GM12878 (cell line): ENCODE measurements at regions not wholly inside any gene's neighbourhood (a gene's known extent, or its start where the extent isn't known, plus 50 kb on each side); places are given as distances from the start of the nearest gene placed in this dataset.

Experiments
- ATAC-seq: fragments of 200-7000 bp; cut with Tn5 transposase; 3 replicates; pipeline ENCODE4 v1.9.1; 2020; ENCODE audit warnings: mild to moderate bottlenecking, moderate library complexity
- BruUV-seq: library from RNA; stranded (reverse); fragments of 400-500 nt; replicated peaks from 2 replicates; lab custom pipeline; 2021; lab: Mats Ljungman, UMichigan
- CTCF ChIA-PET: fragments of 300-600 bp; sonication (Branson Sonifier 250); formaldehyde crosslinking; extraction: SDS; loops from one replicate; lab custom pipeline; 2021; ENCODE audit warnings: inconsistent platforms; lab: Yijun Ruan, JAX
- POLR2A ChIA-PET: fragments of 350-600 bp; formaldehyde crosslinking; extraction: SDS; loops from one replicate; lab custom pipeline; 2021; ENCODE audit warnings: inconsistent platforms; lab: Charles Lee
- RAD21 ChIA-PET: fragments of 300-600 bp; sonication (Branson Sonifier 250); formaldehyde crosslinking; loops from one replicate; lab custom pipeline; 2023; ENCODE audit warnings: antibody characterized with exemption; ENCODE audit not compliant: unreplicated experiment; lab: Charles Lee
- SMC1A ChIA-PET: fragments of 300-600 bp; sonication (Branson Sonifier 250); formaldehyde crosslinking; loops from one replicate; lab custom pipeline; 2023; ENCODE audit not compliant: unreplicated experiment, uncharacterized antibody; lab: Charles Lee
- DNase-seq: peaks from one replicate; pipeline ENCODE4 v3.0.0-alpha.2; 2011; ENCODE audit warnings: low read depth, low spot score
- FAIRE-seq: peaks from 3 replicates; lab custom pipeline; 2011; peaks lifted over from hg19 to GRCh38; lab: Jason Lieb, UNC
- H2AFZ ChIP-seq: 2 replicates; pipeline ENCODE4 v1.6.0; 2011; ENCODE audit warnings: low read depth, low read length, control low read depth; ENCODE audit not compliant: control insufficient read depth
- H3K27ac ChIP-seq: 2 replicates; pipeline ENCODE4 v1.5.1; 2011; ENCODE audit warnings: control low read depth; ENCODE audit not compliant: control insufficient read depth, insufficient read depth
- H3K27me3 ChIP-seq, 2 experiments: replicated peaks in 1 of 2; 2 replicates each; pipeline versions ENCODE4 v1.6.0 to v1.6.1; 2011; ENCODE audit warnings: low read length in 1 of 2; ENCODE audit not compliant: control insufficient read depth in 2 of 2, insufficient read depth in 2 of 2
- H3K36me3 ChIP-seq, 2 experiments: 2 replicates each; pipeline ENCODE4 v1.5.1; 2011; ENCODE audit warnings: low read length in 1 of 2; ENCODE audit not compliant: control insufficient read depth in 2 of 2, insufficient read depth in 2 of 2
- H3K4me1 ChIP-seq: 2 replicates; pipeline ENCODE4 v1.6.1; 2011; ENCODE audit warnings: mild to moderate bottlenecking, low read length, moderate library complexity, mixed read lengths; ENCODE audit not compliant: control insufficient read depth, insufficient read depth
- H3K4me2 ChIP-seq: 2 replicates; pipeline ENCODE4 v1.6.0; 2011; ENCODE audit warnings: control low read depth; ENCODE audit not compliant: control insufficient read depth, insufficient read depth
- H3K4me3 ChIP-seq: fragments of 200-600 bp; sonication (generic); 2 replicates; pipeline ENCODE4 v1.5.1; 2016
- H3K79me2 ChIP-seq: 2 replicates; pipeline ENCODE4 v1.6.0; 2011; ENCODE audit warnings: low read length; ENCODE audit not compliant: control insufficient read depth, insufficient read depth
- H3K9ac ChIP-seq: 2 replicates; pipeline ENCODE4 v1.8.0; 2011; ENCODE audit warnings: low read length, control low read depth, mixed read lengths; ENCODE audit not compliant: control insufficient read depth, insufficient read depth
- H3K9me3 ChIP-seq: replicated peaks from 3 replicates; pipeline ENCODE4 v1.5.1; 2011; ENCODE audit warnings: mild to moderate bottlenecking, low read length; ENCODE audit not compliant: control insufficient read depth, insufficient read depth
- H4K20me1 ChIP-seq: 2 replicates; pipeline ENCODE4 v1.6.0; 2011; ENCODE audit not compliant: control insufficient read depth, insufficient read depth
- ASH2L ChIP-seq: fragments of 300-600, 200-600 bp; sonication (generic); IDR thresholded peaks from 2 replicates; pipeline ENCODE4 v1.6.1; 2017; ENCODE audit warnings: low read depth, mild to moderate bottlenecking, borderline replicate concordance
- BCLAF1 ChIP-seq: fragments of 450-650 bp; IDR thresholded peaks from 2 replicates; pipeline ENCODE4 v1.6.1; 2017; ENCODE audit warnings: antibody characterized with exemption, mild to moderate bottlenecking, moderate library complexity
- BMI1 ChIP-seq: fragments of 450-650 bp; IDR thresholded peaks from 2 replicates; pipeline ENCODE4 v1.6.1; 2016; ENCODE audit warnings: mild to moderate bottlenecking, moderate library complexity, borderline replicate concordance
- FOXM1 ChIP-seq: IDR thresholded peaks from 2 replicates; pipeline ENCODE4 v1.6.1; 2012; ENCODE audit warnings: low read depth, mild to moderate bottlenecking, inconsistent platforms, low read length, moderate library complexity
- HDGF ChIP-seq: fragments of 450-650 bp; IDR thresholded peaks from 2 replicates; pipeline ENCODE4 v1.6.1; 2016; ENCODE audit warnings: antibody characterized with exemption
- IKZF2 ChIP-seq, 2 experiments: fragments of 450-650 bp; IDR thresholded peaks; 2 replicates each; pipeline ENCODE4 v1.6.1; 2017; ENCODE audit warnings: mild to moderate bottlenecking in 2 of 2, moderate library complexity in 2 of 2
- IRF4 ChIP-seq: IDR thresholded peaks from 2 replicates; pipeline ENCODE4 v1.6.1; 2011; ENCODE audit warnings: low read depth, low read length
- LARP7 ChIP-seq: fragments of 450-650 bp; IDR thresholded peaks from 2 replicates; pipeline ENCODE4 v1.6.1; 2017; ENCODE audit warnings: mild to moderate bottlenecking
- MYC ChIP-seq: IDR thresholded peaks from 2 replicates; pipeline ENCODE4 v1.6.1; 2011; ENCODE audit warnings: mild to moderate bottlenecking, low read length, moderate library complexity, inconsistent platforms; ENCODE audit not compliant: insufficient read depth, insufficient replicate concordance, insufficient read length, severe bottlenecking
- NR2C2 ChIP-seq: IDR thresholded peaks from 2 replicates; pipeline ENCODE4 v1.6.1; 2011; ENCODE audit warnings: borderline replicate concordance, low read depth; ENCODE audit not compliant: control insufficient read depth, insufficient read length
- USF2 ChIP-seq: IDR thresholded peaks from 2 replicates; pipeline ENCODE4 v1.6.1; 2011; ENCODE audit warnings: low read depth, low read length, improper control_type of control experiment, borderline replicate concordance
- WRNIP1 ChIP-seq: IDR thresholded peaks from 2 replicates; pipeline ENCODE4 v1.6.1; 2011; ENCODE audit warnings: low read depth, low read length, improper control_type of control experiment, borderline replicate concordance
- ZBTB40 ChIP-seq: fragments of 450-650 bp; IDR thresholded peaks from 2 replicates; pipeline ENCODE4 v1.6.1; 2016; ENCODE audit warnings: mild to moderate bottlenecking, moderate library complexity, borderline replicate concordance
- WGBS: methylation state at CpG from one replicate; pipeline ENCODE4 v1.1.6; 2016; ENCODE audit warnings: low lambda C conversion rate; ENCODE audit not compliant: insufficient replicate concordance, insufficient coverage; ENCODE audit errors: missing lambda C conversion rate; 5-methylcytosine and 5-hydroxymethylcytosine counted together
- in situ Hi-C: fragments of 300-500 bp; cut with MboI; formaldehyde crosslinking; loops from 9 replicates; pipeline ENCODE4 v1.14.3; 2018; ENCODE audit warnings: mixed read lengths
- intact Hi-C: fragments of 100-400 bp; cut with micrococcal nuclease; formaldehyde crosslinking; loops from one replicate; pipeline ENCODE4 v1.14.2; 2022; ENCODE audit not compliant: unreplicated experiment

GRCh38 chr6:169069356-169069755, 184.3 kb downstream of the THBS2 start (continued):
- TF ChIP-seq LARP7, result no peak
- TF ChIP-seq WRNIP1, result no peak
- no peak for TF ChIP-seq IRF4
- no peak for TF ChIP-seq ZBTB40
- no peak for TF ChIP-seq NR2C2
- TF ChIP-seq ASH2L, result no peak
- TF ChIP-seq USF2, result no peak
- TF ChIP-seq MYC, result no peak
- TF ChIP-seq, all 136 proteins: peak for 0

GRCh38 chr6:169064194-169064593, 189.5 kb downstream of the THBS2 start:
- BruUV-seq, result no TSS peak
- 85% methylated on average over 7 of the region's 7 CpGs for WGBS
- TF ChIP-seq FOXM1 (no peak), IKZF2 (IDR thresholded peaks at IDR 0.05) (no peak), BMI1 (no peak), HDGF (no peak), NR2C2 (no peak), BCLAF1 (no peak)

More at GRCh38 chr6:169064194-169064593, 189.5 kb downstream of the THBS2 start:
- H4K20me1 ChIP-seq, result no peaks in the 10 kb centered on the region
- no peak overlapping the region for H3K9ac ChIP-seq
- no peaks in the 10 kb centered on the region for H3K36me3 ChIP-seq
- H3K4me1 ChIP-seq, result no peaks in the 10 kb centered on the region
- H3K9me3 ChIP-seq, result no peaks in the 10 kb centered on the region; the same call in 2 of the 3 replicates
- in situ Hi-C loops (no loop called here), intact Hi-C loops (no loop called here)
- ChIA-PET RAD21 (no interaction called here), POLR2A (no interaction called here), CTCF (no interaction called here), SMC1A (interaction anchor here (0.5 kb wide), 1 partner anchor 48 kb away, joined by 3 read pairs; no protein-coding TSS in a partner anchor)
- H3K4me3 ChIP-seq, result no peak overlapping the region
- no peak overlapping the region for H3K27ac ChIP-seq
- FAIRE-seq (no peak), ATAC-seq (no peak), DNase-seq (no peak)
- H3K4me2 ChIP-seq, result no peak overlapping the region
- no peaks in the 10 kb centered on the region for H3K27me3 ChIP-seq
- H2AFZ ChIP-seq, result no peak overlapping the region
- no peaks in the 10 kb centered on the region for H3K79me2 ChIP-seq
